B cell (primary cell): ENCODE measurements at regions not wholly inside any gene's neighbourhood (a gene's known extent, or its start where the extent isn't known, plus 50 kb on each side); places are given as distances from the start of the nearest gene placed in this dataset.

Source experiments
- CTCF ChIP-seq: fragments of 200-600 bp; IDR thresholded peaks from one replicate; pipeline ENCODE4 v1.8.0; 2022; ENCODE audit warnings: antibody characterized with exemption, mild to moderate bottlenecking
- EZH2 ChIP-seq: IDR thresholded peaks from 2 replicates; pipeline ENCODE4 v1.6.1; 2012; ENCODE audit warnings: borderline replicate concordance, low read depth, mild to moderate bottlenecking, moderate library complexity, low read length; ENCODE audit not compliant: insufficient read depth, poor library complexity, severe bottlenecking

GRCh38 chr13:40129467-40129866, 474.0 kb downstream of the COG6 start:
- no peak for TF ChIP-seq CTCF
- TF ChIP-seq EZH2 = no peak
